WI38 (cell line): ENCODE measurements at regions not wholly inside any gene's neighbourhood (a gene's known extent, or its start where the extent isn't known, plus 50 kb on each side); places are given as distances from the start of the nearest gene placed in this dataset.

Source experiments
- H3K4me3 ChIP-seq: 2 replicates; pipeline ENCODE4 v1.5.1; 2011; ENCODE audit warnings: low read depth, mild to moderate bottlenecking, control low read depth, low read length
- CTCF ChIP-seq: IDR thresholded peaks from 2 replicates; pipeline ENCODE4 v1.5.1; 2012; ENCODE audit warnings: low read depth, mild to moderate bottlenecking, control low read depth, low read length

- no peak for TF ChIP-seq CTCF
- no peak overlapping the region for H3K4me3 ChIP-seq
Measured at GRCh38 chr6:155717374-155717773, 261.7 kb upstream of the NOX3 start.

- TF ChIP-seq CTCF, result no peak
Measured at GRCh38 chr6:155710704-155711103, 255.1 kb upstream of the NOX3 start.

GRCh38 chr6:155709262-155709661 is 253.6 kb upstream of the NOX3 start:
- no peak overlapping the region for H3K4me3 ChIP-seq
- TF ChIP-seq CTCF, result no peak

More at GRCh38 chr6:155710704-155711103, 255.1 kb upstream of the NOX3 start:
- H3K4me3 ChIP-seq, result no peak overlapping the region

- TF ChIP-seq CTCF, result no peak
- no peak overlapping the region for H3K4me3 ChIP-seq
Measured at GRCh38 chr6:155708100-155708499, 252.5 kb upstream of the NOX3 start.

GRCh38 chr6:155706806-155707205 is 251.2 kb upstream of the NOX3 start:
- no peak overlapping the region for H3K4me3 ChIP-seq
- no peak for TF ChIP-seq CTCF

- no peak for TF ChIP-seq CTCF
- no peak overlapping the region for H3K4me3 ChIP-seq
Measured at GRCh38 chr6:155706341-155706740, 250.7 kb upstream of the NOX3 start.

GRCh38 chr6:155701342-155701741 is 245.7 kb upstream of the NOX3 start:
- no peak for TF ChIP-seq CTCF
- no peak overlapping the region for H3K4me3 ChIP-seq
